H1 (cell line): ENCODE measurements at regions not wholly inside any gene's neighbourhood (a gene's known extent, or its start where the extent isn't known, plus 50 kb on each side); places are given as distances from the start of the nearest gene placed in this dataset.

Source experiments
- CTCF ChIA-PET: fragments of 300-600 bp; sonication (Branson Sonifier 250); formaldehyde crosslinking; loops from one replicate; lab custom pipeline; 2021; ENCODE audit not compliant: partially characterized antibody; lab: Charles Lee
- POLR2A ChIA-PET: fragments of 300-600 bp; sonication (Branson Sonifier 250); formaldehyde crosslinking; loops from one replicate; lab custom pipeline; 2021; ENCODE audit warnings: inconsistent platforms; ENCODE audit not compliant: partially characterized antibody; lab: Charles Lee
- DNase-seq, 2 experiments: peaks; one replicate each; pipeline versions ENCODE4 v3.0.0 to v3.0.0-alpha.2; 2010 to 2022; ENCODE audit warnings: low spot score in 2 of 2, low read depth in 1 of 2, mixed read lengths in 1 of 2
- FAIRE-seq: peaks from 2 replicates; lab custom pipeline; 2011; peaks lifted over from hg19 to GRCh38; lab: Jason Lieb, UNC
- H2AFZ ChIP-seq: 2 replicates; pipeline ENCODE4 v1.8.1; 2012; ENCODE audit warnings: low read length, inconsistent platforms
- H2AK5ac ChIP-seq: 2 replicates; pipeline ENCODE4 v1.6.1; 2013; ENCODE audit warnings: low read depth, low read length
- H2BK120ac ChIP-seq: replicated peaks from 2 replicates; pipeline ENCODE3; 2013; ENCODE audit warnings: low read depth, low read length, inconsistent platforms
- H2BK12ac ChIP-seq: 2 replicates; pipeline ENCODE4 v1.6.1; 2013; ENCODE audit warnings: low read depth, low read length
- H2BK15ac ChIP-seq: 2 replicates; pipeline ENCODE4 v1.6.1; 2013; ENCODE audit warnings: low read length
- H2BK20ac ChIP-seq: 2 replicates; pipeline ENCODE4 v1.6.1; 2013; ENCODE audit warnings: low read length
- H2BK5ac ChIP-seq: 2 replicates; pipeline ENCODE4 v1.6.1; 2013; ENCODE audit warnings: low read depth, low read length
- H3K14ac ChIP-seq: 2 replicates; pipeline ENCODE4 v1.6.1; 2013; ENCODE audit warnings: inconsistent platforms; ENCODE audit not compliant: insufficient read length
- H3K18ac ChIP-seq: 2 replicates; pipeline ENCODE4 v1.6.1; 2013; ENCODE audit warnings: low read length; ENCODE audit errors: extremely low read depth
- H3K23ac ChIP-seq: 2 replicates; pipeline ENCODE4 v1.6.1; 2013; ENCODE audit warnings: inconsistent platforms; ENCODE audit not compliant: insufficient read length
- H3K23me2 ChIP-seq: 2 replicates; pipeline ENCODE4 v1.6.1; 2013; ENCODE audit warnings: low read depth, low read length
- H3K27ac ChIP-seq: 2 replicates; pipeline ENCODE4 v1.6.1; 2011; ENCODE audit warnings: low read depth, low read length, inconsistent platforms
- H3K27me3 ChIP-seq, 4 experiments: replicated peaks in 1 of 4; 1 replicate in 1 of 4; 2 replicates in 3 of 4; pipeline versions ENCODE4 v1.6.1 to v1.8.1; 2011 to 2013; ENCODE audit warnings: low read length in 3 of 4, mild to moderate bottlenecking in 3 of 4, inconsistent platforms in 2 of 4, mixed read lengths in 2 of 4, moderate library complexity in 1 of 4; ENCODE audit not compliant: control insufficient read depth in 3 of 4, insufficient read depth in 3 of 4; ENCODE audit errors: extremely low read depth in 1 of 4
- H3K36me3 ChIP-seq, 4 experiments: 2 replicates each; pipeline versions ENCODE4 v1.6.1 to v1.8.1; 2011 to 2013; ENCODE audit warnings: mild to moderate bottlenecking in 4 of 4, low read length in 3 of 4, moderate library complexity in 2 of 4, control low read depth in 1 of 4, inconsistent platforms in 1 of 4; ENCODE audit not compliant: insufficient read depth in 4 of 4, control insufficient read depth in 2 of 4
- H3K4ac ChIP-seq: replicated peaks from 2 replicates; pipeline ENCODE3; 2013; ENCODE audit warnings: low read length, low read depth, mixed read lengths, inconsistent platforms; ENCODE audit not compliant: insufficient read length
- H3K4me1 ChIP-seq, 4 experiments: replicated peaks in 1 of 4; 1 replicate in 1 of 4; 2 replicates in 3 of 4; pipeline versions ENCODE4 v1.6.1 to v1.8.1; 2011 to 2013; ENCODE audit warnings: low read length in 3 of 4, inconsistent platforms in 2 of 4, mixed read lengths in 1 of 4; ENCODE audit not compliant: insufficient read depth in 4 of 4, control insufficient read depth in 3 of 4
- H3K4me2 ChIP-seq, 2 experiments: 2 replicates each; pipeline versions ENCODE4 v1.6.1 to v1.8.1; 2011 to 2013; ENCODE audit warnings: low read depth in 2 of 2, low read length in 2 of 2, control low read depth in 1 of 2, inconsistent platforms in 1 of 2, mild to moderate bottlenecking in 1 of 2; ENCODE audit not compliant: insufficient read depth in 1 of 2
- H3K4me3 ChIP-seq, 4 experiments: fragments of 200-600, 300-600 bp in 1 of 4; sonication (generic), shearing (Covaris generic), sonication (Bioruptor Twin) in 1 of 4; 2 replicates each; pipeline versions ENCODE4 v1.5.1 to v1.8.1; 2011 to 2016; ENCODE audit warnings: low read length in 4 of 4, low read depth in 3 of 4, control low read depth in 2 of 4, inconsistent platforms in 2 of 4, mild to moderate bottlenecking in 2 of 4, mixed read lengths in 1 of 4, moderate library complexity in 1 of 4; ENCODE audit not compliant: insufficient read depth in 2 of 4; ENCODE audit errors: extremely low read depth in 1 of 4
- H3K56ac ChIP-seq: replicated peaks from 2 replicates; pipeline ENCODE3; 2013; ENCODE audit warnings: low read depth, mild to moderate bottlenecking, mixed read lengths, low read length, inconsistent platforms; ENCODE audit not compliant: insufficient read length
- H3K79me1 ChIP-seq: 2 replicates; pipeline ENCODE4 v1.6.1; 2013; ENCODE audit warnings: low read depth, low read length, control low read depth
- H3K79me2 ChIP-seq, 2 experiments: 2 replicates each; pipeline versions ENCODE4 v1.6.1 to v1.8.1; 2012 to 2013; ENCODE audit warnings: low read length in 2 of 2, mild to moderate bottlenecking in 2 of 2, inconsistent platforms in 1 of 2; ENCODE audit not compliant: insufficient read depth in 2 of 2, control insufficient read depth in 1 of 2
- H3K9ac ChIP-seq, 4 experiments: replicated peaks in 1 of 4; 1 replicate in 1 of 4; 2 replicates in 3 of 4; pipeline versions ENCODE4 v1.6.1 to v1.8.1; 2011 to 2013; ENCODE audit warnings: low read depth in 3 of 4, low read length in 3 of 4, control low read depth in 2 of 4, mild to moderate bottlenecking in 2 of 4, moderate library complexity in 2 of 4, inconsistent platforms in 1 of 4; ENCODE audit errors: extremely low read depth in 1 of 4
- H3K9me3 ChIP-seq, 2 experiments: 2 replicates each; pipeline versions ENCODE4 v1.6.1 to v1.8.1; 2012 to 2013; ENCODE audit warnings: mild to moderate bottlenecking in 2 of 2, moderate library complexity in 2 of 2, control low read depth in 1 of 2, inconsistent platforms in 1 of 2, low read depth in 1 of 2, low read length in 1 of 2, mixed read lengths in 1 of 2; ENCODE audit not compliant: insufficient read depth in 2 of 2
- H4K20me1 ChIP-seq, 2 experiments: replicated peaks in 1 of 2; 2 replicates each; pipeline versions ENCODE3 to v1.8.1; 2011 to 2013; ENCODE audit warnings: inconsistent platforms in 2 of 2, low read length in 2 of 2, mild to moderate bottlenecking in 1 of 2; ENCODE audit not compliant: insufficient read depth in 2 of 2, control insufficient read depth in 1 of 2
- H4K5ac ChIP-seq: 2 replicates; pipeline ENCODE4 v1.6.1; 2013; ENCODE audit warnings: low read length, low read depth, mixed read lengths, inconsistent platforms; ENCODE audit not compliant: insufficient read length
- H4K8ac ChIP-seq: 2 replicates; pipeline ENCODE4 v1.8.0; 2013; ENCODE audit warnings: mild to moderate bottlenecking, moderate library complexity, low read length, inconsistent platforms; ENCODE audit not compliant: insufficient read depth; ENCODE audit errors: extremely low read depth
- H4K91ac ChIP-seq: replicated peaks from 2 replicates; pipeline ENCODE3; 2013; ENCODE audit warnings: low read length, mixed read lengths, inconsistent platforms; ENCODE audit not compliant: insufficient read length
- CHD2 ChIP-seq: IDR thresholded peaks from 2 replicates; pipeline ENCODE4 v1.6.1; 2012; ENCODE audit warnings: low read length, improper control_type of control experiment
- GABPA ChIP-seq: IDR thresholded peaks from 2 replicates; pipeline ENCODE4 v1.6.1; 2011; ENCODE audit warnings: mild to moderate bottlenecking, low read length, moderate library complexity, borderline replicate concordance; ENCODE audit not compliant: insufficient read depth
- JUN ChIP-seq: IDR thresholded peaks from 2 replicates; pipeline ENCODE4 v1.6.1; 2011; ENCODE audit warnings: low read depth, mild to moderate bottlenecking, improper control_type of control experiment, low read length
- KDM1A ChIP-seq: fragments of 200-600, 300-600 bp; sonication (generic); IDR thresholded peaks from 2 replicates; pipeline ENCODE4 v1.7.1; 2016; ENCODE audit warnings: mild to moderate bottlenecking, low read length, borderline replicate concordance
- SAP30 ChIP-seq: fragments of 300-600 bp; sonication (generic); IDR thresholded peaks from 2 replicates; pipeline ENCODE4 v1.7.1; 2012; ENCODE audit warnings: low read length, moderate library complexity, mild to moderate bottlenecking, inconsistent platforms; ENCODE audit not compliant: insufficient read depth, insufficient replicate concordance
- SIX5 ChIP-seq: IDR thresholded peaks from 2 replicates; pipeline ENCODE4 v1.6.1; 2011; ENCODE audit warnings: mild to moderate bottlenecking, low read depth, low read length
- SP1 ChIP-seq: IDR thresholded peaks from 2 replicates; pipeline ENCODE4 v1.6.1; 2011; ENCODE audit warnings: low read depth, low read length
- WGBS, 2 experiments: shearing (Covaris generic) in 1 of 2; methylation state at CpG; one replicate each; pipeline versions ENCODE4 v1.1.6 to v1.1.7; 2013 to 2015; ENCODE audit warnings: low lambda C conversion rate in 2 of 2, mixed read lengths in 2 of 2, inconsistent platforms in 1 of 2, low coverage in 1 of 2, missing lambda C conversion rate in 1 of 2; ENCODE audit not compliant: insufficient replicate concordance in 2 of 2, insufficient coverage in 1 of 2, insufficient read length in 1 of 2; ENCODE audit errors: extremely low coverage in 1 of 2, missing lambda C conversion rate in 1 of 2; 5-methylcytosine and 5-hydroxymethylcytosine counted together
- TF ChIP-seq, protein P1 (sequence below): IDR thresholded peaks from 2 replicates; pipeline ENCODE4 v1.6.1; 2012; ENCODE audit warnings: inconsistent platforms

GRCh38 chr10:78964274-78964951, 104.4 kb upstream of the ZMIZ1 start:
- POLR2A ChIA-PET: interaction anchor here (1.0 to 1.7 kb wide), 2 partner anchors 9 to 193 kb away, joined by 3 to 13 read pairs; no protein-coding TSS in a partner anchor
- H3K23ac ChIP-seq: no peak overlapping the region
- peak overlapping the region; percentile 84; the same call in 1 of the 2 replicates for H2BK5ac ChIP-seq
- no peak overlapping the region for H3K27ac ChIP-seq
- peak overlapping the region; percentile 92 for H3K14ac ChIP-seq
- FAIRE-seq (peak; percentile 24), DNase-seq (no peak)
- H3K9me3 ChIP-seq: no peaks in the 10 kb centered on the region
- peak overlapping the region; percentile 98 for H2AK5ac ChIP-seq
- CTCF ChIA-PET: interaction anchor here (0.7 to 4.7 kb wide), 16 partner anchors 8 to 255 kb away, joined by 3 to 19 read pairs (median 4); no protein-coding TSS in a partner anchor
- H4K5ac ChIP-seq: no peak overlapping the region
- no peak for TF ChIP-seq SP1
- no peak for TF ChIP-seq CHD2
- TF ChIP-seq SAP30: no peak
- TF ChIP-seq JUN: no peak
- TF ChIP-seq GABPA: no peak
- no peak for TF ChIP-seq SIX5
- TF ChIP-seq, protein P1, sequence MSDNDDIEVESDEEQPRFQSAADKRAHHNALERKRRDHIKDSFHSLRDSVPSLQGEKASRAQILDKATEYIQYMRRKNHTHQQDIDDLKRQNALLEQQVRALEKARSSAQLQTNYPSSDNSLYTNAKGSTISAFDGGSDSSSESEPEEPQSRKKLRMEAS: no peak
- peak; percentile 59; the same call in 1 of the 2 replicates for TF ChIP-seq KDM1A
- 0 out of 7 replicates have a peak overlapping the region, but pooled peaks of 2 of the 4 experiments have one; percentile 3 to 41 for H3K9ac ChIP-seq
- peak overlapping the region; percentile 94 for H3K4ac ChIP-seq
- peak overlapping the region; percentile 100 for H4K91ac ChIP-seq
- H3K4me1 ChIP-seq: peaks cover 6 to 24% (median 18%) of the 10 kb centered on the region in 4 experiments
- peak overlapping the region; percentile 95 for H2BK15ac ChIP-seq
- peak overlapping the region; percentile 8; the same call in 1 of the 2 replicates for H2AFZ ChIP-seq
- no peak overlapping the region for H3K4me3 ChIP-seq
- no peaks in the 10 kb centered on the region for H3K79me2 ChIP-seq
- peak overlapping the region; percentile 32 to 43; a peak in 2 of 4 replicates for H3K4me2 ChIP-seq
- peaks cover 0 to 4% (median 1%) of the 10 kb centered on the region in 4 experiments; a peak in 3 of 7 replicates for H3K27me3 ChIP-seq
- WGBS, 2 experiments: 76% methylated on average over 5 of the region's 5 CpGs; no CpG with 5 or more reads in 1 of the 2 experiments
- peak overlapping the region; percentile 97 for H3K18ac ChIP-seq
- H4K8ac ChIP-seq: no peak overlapping the region; the same call in none of the 2 replicates
- no peaks in the 10 kb centered on the region for H3K23me2 ChIP-seq
- peak overlapping the region; percentile 100 for H2BK12ac ChIP-seq
- peak overlapping the region; percentile 91 for H2BK120ac ChIP-seq
- peak overlapping the region; percentile 63 for H2BK20ac ChIP-seq
- no peaks in the 10 kb centered on the region for H3K36me3 ChIP-seq
- no peaks in the 10 kb centered on the region for H4K20me1 ChIP-seq
- peak overlapping the region; percentile 9 for H3K56ac ChIP-seq
- no peaks in the 10 kb centered on the region; the same call in 1 of the 2 replicates for H3K79me1 ChIP-seq
